Mesenchymal stem cell (in vitro differentiated cells and primary cell): ENCODE measurements at regions not wholly inside any gene's neighbourhood (a gene's known extent, or its start where the extent isn't known, plus 50 kb on each side); places are given as distances from the start of the nearest gene placed in this dataset.

Source experiments
- DNase-seq: peaks from one replicate; pipeline ENCODE4 v3.0.0-alpha.2; 2013
- H2AFZ ChIP-seq: one replicate; pipeline ENCODE4 v1.6.1; 2013; ENCODE audit warnings: low read depth, mild to moderate bottlenecking, control low read depth, inconsistent platforms, low read length, moderate library complexity
- H2AK5ac ChIP-seq: 2 replicates; pipeline ENCODE4 v1.6.1; 2013; ENCODE audit warnings: low read length, moderate library complexity, mild to moderate bottlenecking, inconsistent platforms; ENCODE audit not compliant: severe bottlenecking
- H2BK120ac ChIP-seq: one replicate; pipeline ENCODE4 v1.6.1; 2013; ENCODE audit warnings: low read depth, mild to moderate bottlenecking, inconsistent platforms, low read length, moderate library complexity
- H2BK12ac ChIP-seq, 2 experiments: one replicate each; pipeline ENCODE4 v1.6.1; 2013; ENCODE audit warnings: inconsistent platforms in 2 of 2, low read length in 2 of 2, mild to moderate bottlenecking in 2 of 2, moderate library complexity in 2 of 2, control low read depth in 1 of 2
- H2BK15ac ChIP-seq: one replicate; pipeline ENCODE4 v1.6.1; 2013; ENCODE audit warnings: mild to moderate bottlenecking, low read depth, inconsistent platforms; ENCODE audit not compliant: poor library complexity, severe bottlenecking
- H2BK5ac ChIP-seq: 2 replicates; pipeline ENCODE4 v1.6.1; 2013; ENCODE audit warnings: low read depth, mild to moderate bottlenecking, low read length, control low read depth, inconsistent platforms; ENCODE audit not compliant: poor library complexity, severe bottlenecking
- H3K14ac ChIP-seq, 2 experiments: one replicate each; pipeline ENCODE4 v1.6.1; 2013; ENCODE audit warnings: inconsistent platforms in 2 of 2, low read length in 2 of 2, control low read depth in 1 of 2, mild to moderate bottlenecking in 1 of 2, moderate library complexity in 1 of 2
- H3K18ac ChIP-seq, 2 experiments: one replicate each; pipeline ENCODE4 v1.6.1; 2013; ENCODE audit warnings: inconsistent platforms in 2 of 2, low read length in 2 of 2, control low read depth in 1 of 2, low read depth in 1 of 2, mild to moderate bottlenecking in 1 of 2
- H3K23ac ChIP-seq, 2 experiments: one replicate each; pipeline ENCODE4 v1.6.1; 2013; ENCODE audit warnings: inconsistent platforms in 2 of 2, low read length in 2 of 2, mild to moderate bottlenecking in 2 of 2, moderate library complexity in 2 of 2, control low read depth in 1 of 2
- H3K27ac ChIP-seq: 2 replicates; pipeline ENCODE4 v1.5.1; 2013; ENCODE audit warnings: mild to moderate bottlenecking, moderate library complexity, low read length, control low read depth, inconsistent platforms; ENCODE audit not compliant: poor library complexity, severe bottlenecking
- H3K27me3 ChIP-seq, 2 experiments: 2 replicates each; pipeline versions ENCODE4 v1.6.1 to v1.7.0; 2013; ENCODE audit warnings: low read length in 2 of 2, mild to moderate bottlenecking in 2 of 2, moderate library complexity in 2 of 2, control low read depth in 1 of 2, inconsistent platforms in 1 of 2; ENCODE audit not compliant: control insufficient read depth in 1 of 2, insufficient read depth in 1 of 2
- H3K36me3 ChIP-seq, 2 experiments: 2 replicates each; pipeline versions ENCODE4 v1.6.1 to v1.7.0; 2013; ENCODE audit warnings: low read length in 2 of 2, control low read depth in 1 of 2, inconsistent platforms in 1 of 2, low read depth in 1 of 2, mild to moderate bottlenecking in 1 of 2; ENCODE audit not compliant: insufficient read depth in 2 of 2, control insufficient read depth in 1 of 2
- H3K4ac ChIP-seq, 2 experiments: one replicate each; pipeline ENCODE4 v1.6.1; 2013; ENCODE audit warnings: inconsistent platforms in 2 of 2, low read length in 2 of 2, mild to moderate bottlenecking in 2 of 2, moderate library complexity in 2 of 2, control low read depth in 1 of 2, low read depth in 1 of 2
- H3K4me1 ChIP-seq: 2 replicates; pipeline ENCODE4 v1.6.1; 2013; ENCODE audit warnings: low read depth, low read length, control low read depth; ENCODE audit not compliant: control insufficient read depth, insufficient read depth
- H3K4me2 ChIP-seq: 2 replicates; pipeline ENCODE4 v1.6.1; 2013; ENCODE audit warnings: low read length, mild to moderate bottlenecking, inconsistent platforms; ENCODE audit not compliant: poor library complexity, severe bottlenecking
- H3K4me3 ChIP-seq, 2 experiments: 2 replicates each; pipeline versions ENCODE4 v1.5.1 to v1.7.0; 2013; ENCODE audit warnings: low read length in 2 of 2, mild to moderate bottlenecking in 2 of 2, control low read depth in 1 of 2, low read depth in 1 of 2; ENCODE audit not compliant: insufficient read depth in 1 of 2
- H3K79me1 ChIP-seq: replicated peaks from 2 replicates; pipeline ENCODE4 v1.6.1; 2013; ENCODE audit warnings: mild to moderate bottlenecking, control low read depth, low read length, inconsistent platforms; ENCODE audit not compliant: poor library complexity, severe bottlenecking
- H3K9ac ChIP-seq: 2 replicates; pipeline ENCODE4 v1.7.0; 2013; ENCODE audit warnings: mild to moderate bottlenecking, low read length, moderate library complexity
- H3K9me3 ChIP-seq: 2 replicates; pipeline ENCODE4 v1.7.0; 2013; ENCODE audit warnings: mild to moderate bottlenecking, low read length; ENCODE audit not compliant: control insufficient read depth
- H4K8ac ChIP-seq: one replicate; pipeline ENCODE4 v1.6.1; 2013; ENCODE audit warnings: inconsistent platforms, mild to moderate bottlenecking, low read length, moderate library complexity
- H4K91ac ChIP-seq: one replicate; pipeline ENCODE4 v1.6.1; 2013; ENCODE audit warnings: mild to moderate bottlenecking, low read length, inconsistent platforms
- WGBS: methylation state at CpG from one replicate; pipeline ENCODE4 v1.1.7; 2013; ENCODE audit warnings: mixed read lengths; 5-methylcytosine and 5-hydroxymethylcytosine counted together

DNA sequence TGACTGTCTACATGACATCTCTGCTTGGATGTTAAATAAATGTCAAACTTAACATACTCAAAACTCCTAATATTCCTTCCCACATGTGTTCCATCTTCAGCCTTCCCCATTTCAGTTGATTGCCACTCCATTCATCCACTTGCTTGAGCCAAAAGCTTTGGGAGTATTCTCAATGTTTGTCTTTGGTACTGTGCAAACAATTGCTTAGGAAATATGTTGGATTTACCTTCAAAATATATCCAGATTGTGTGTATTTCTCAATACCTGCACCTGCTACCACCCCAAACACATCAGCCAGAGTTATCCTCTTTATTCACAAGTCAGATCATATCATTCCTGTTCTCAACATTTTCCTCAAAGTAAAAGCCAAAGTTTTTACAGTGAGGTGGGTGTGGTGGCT is 350.3 kb upstream of the FAM98A start:
- no peak overlapping the region for H4K8ac ChIP-seq
- H3K4me2 ChIP-seq, result no peak overlapping the region
- H2BK5ac ChIP-seq, result no peak overlapping the region
- peaks cover 3% of the 10 kb centered on the region for H3K9me3 ChIP-seq
- H3K4me3 ChIP-seq, result no peak overlapping the region
- no peak for DNase-seq
- no peak overlapping the region for H2BK12ac ChIP-seq
- H3K79me1 ChIP-seq, result no peaks in the 10 kb centered on the region
- H3K9ac ChIP-seq, result no peak overlapping the region
- no peaks in the 10 kb centered on the region for H3K4me1 ChIP-seq
- no peak overlapping the region for H3K14ac ChIP-seq
- no peaks in the 10 kb centered on the region for H3K36me3 ChIP-seq
- no peak overlapping the region for H3K23ac ChIP-seq
- no peak overlapping the region for H2BK120ac ChIP-seq
- H4K91ac ChIP-seq, result no peak overlapping the region
- H2BK15ac ChIP-seq, result no peak overlapping the region
- H2AK5ac ChIP-seq, result no peak overlapping the region
- no peaks in the 10 kb centered on the region for H3K27me3 ChIP-seq
- H3K27ac ChIP-seq, result no peak overlapping the region
- no peak overlapping the region for H2AFZ ChIP-seq
- no peak overlapping the region for H3K4ac ChIP-seq
- no peak overlapping the region for H3K18ac ChIP-seq

GRCh38 chr2:33946193-33946592 is 347.1 kb upstream of the FAM98A start:
- H2BK15ac ChIP-seq, result no peak overlapping the region
- no peak overlapping the region for H3K4ac ChIP-seq
- no peaks in the 10 kb centered on the region for H3K79me1 ChIP-seq
- no peaks in the 10 kb centered on the region for H3K4me1 ChIP-seq
- DNase-seq, result no peak
- H3K4me3 ChIP-seq, result no peak overlapping the region
- H2BK5ac ChIP-seq, result no peak overlapping the region
- 73% methylated on average over 4 of the region's 4 CpGs for WGBS
- no peak overlapping the region for H3K9ac ChIP-seq
- no peak overlapping the region for H2BK12ac ChIP-seq
- H2AFZ ChIP-seq, result no peak overlapping the region
- H2AK5ac ChIP-seq, result no peak overlapping the region
- H3K23ac ChIP-seq, result no peak overlapping the region
- no peak overlapping the region for H3K4me2 ChIP-seq
- H3K36me3 ChIP-seq, result no peaks in the 10 kb centered on the region
- no peak overlapping the region for H4K8ac ChIP-seq
- no peak overlapping the region for H3K18ac ChIP-seq
- no peaks in the 10 kb centered on the region for H3K9me3 ChIP-seq
- H4K91ac ChIP-seq, result no peak overlapping the region
- no peak overlapping the region for H3K14ac ChIP-seq
- no peak overlapping the region for H2BK120ac ChIP-seq
- no peak overlapping the region for H3K27ac ChIP-seq
- no peaks in the 10 kb centered on the region for H3K27me3 ChIP-seq

DNA sequence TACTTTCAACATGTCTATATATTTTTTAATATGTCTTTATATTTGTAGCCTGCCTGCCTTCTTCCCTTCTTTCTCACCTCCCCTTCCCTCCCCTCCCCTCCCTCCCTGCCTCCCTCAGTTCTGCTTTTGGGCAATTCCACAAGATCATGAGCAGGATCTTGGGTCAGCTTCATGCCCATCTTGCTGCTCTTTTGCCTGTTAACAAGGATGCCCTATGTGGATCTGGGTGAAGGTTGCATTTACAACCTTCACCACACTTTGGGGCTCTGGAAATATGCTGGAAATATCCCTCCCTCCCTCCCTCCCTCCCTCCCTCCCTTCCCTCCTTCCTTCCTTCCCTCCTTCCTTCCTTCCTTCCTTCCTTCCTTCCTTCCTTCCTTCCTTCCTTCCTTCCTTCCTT is 334.1 kb upstream of the FAM98A start:
- H3K14ac ChIP-seq, result no peak overlapping the region

GRCh38 chr2:33931164-33931563 is 332.1 kb upstream of the FAM98A start:
- H3K79me1 ChIP-seq, result no peaks in the 10 kb centered on the region

More for the DNA sequence above, 334.1 kb upstream of the FAM98A start:
- no peak for DNase-seq
- no peaks in the 10 kb centered on the region for H3K9me3 ChIP-seq
- H4K91ac ChIP-seq, result no peak overlapping the region
- H3K9ac ChIP-seq, result no peak overlapping the region
- no peak overlapping the region for H3K23ac ChIP-seq
- no peak overlapping the region for H2BK15ac ChIP-seq
- H3K27ac ChIP-seq, result no peak overlapping the region
- no peak overlapping the region for H2BK12ac ChIP-seq
- no peak overlapping the region for H2AK5ac ChIP-seq
- no peak overlapping the region for H3K4me2 ChIP-seq
- H3K27me3 ChIP-seq, result no peaks in the 10 kb centered on the region
- no peak overlapping the region for H2AFZ ChIP-seq
- no peaks in the 10 kb centered on the region for H3K79me1 ChIP-seq
- H4K8ac ChIP-seq, result no peak overlapping the region
- H2BK5ac ChIP-seq, result no peak overlapping the region
- H3K4ac ChIP-seq, result no peak overlapping the region
- H3K18ac ChIP-seq, result no peak overlapping the region
- no peaks in the 10 kb centered on the region for H3K36me3 ChIP-seq
- no peak overlapping the region for H2BK120ac ChIP-seq
- H3K4me3 ChIP-seq, result no peak overlapping the region
- H3K4me1 ChIP-seq, result no peaks in the 10 kb centered on the region

More at GRCh38 chr2:33931164-33931563, 332.1 kb upstream of the FAM98A start:
- Histone ChIP-seq H3K14ac (no peak overlapping the region), H2BK15ac (no peak overlapping the region), H2BK12ac (no peak overlapping the region), H3K36me3 (no peaks in the 10 kb centered on the region), H3K23ac (no peak overlapping the region), H3K18ac (no peak overlapping the region), H3K4me1 (no peaks in the 10 kb centered on the region), H2AK5ac (no peak overlapping the region), H3K9ac (no peak overlapping the region), H3K27ac (no peak overlapping the region), H2BK5ac (no peak overlapping the region), H4K8ac (no peak overlapping the region), H3K27me3 (no peaks in the 10 kb centered on the region), H3K9me3 (no peaks in the 10 kb centered on the region), H3K4me3 (no peak overlapping the region), H3K4ac (no peak overlapping the region), H3K4me2 (no peak overlapping the region), H2AFZ (no peak overlapping the region), H4K91ac (no peak overlapping the region), H2BK120ac (no peak overlapping the region)
- WGBS, result 81% methylated on average over 2 of the region's 3 CpGs
- no peak for DNase-seq
